ENCODE measurements at regions not wholly inside any gene's neighbourhood (a gene's known extent, or its start where the extent isn't known, plus 50 kb on each side); places are given as distances from the start of the nearest gene placed in this dataset.
"Not testable (repeated sequence)": the region's sequence is repeated elsewhere in the genome, so short reads cannot be mapped to it uniquely, and the experiment has no call there.

- DNase-seq (ENCODE audit: low read depth in 2 of 2): no peak
Observed at GRCh38 chr3:177705976-177706823, 508.9 kb upstream of the TBL1XR1 start.

GRCh38 chr3:177709470-177709869 is 512.2 kb upstream of the TBL1XR1 start:
- not testable (repeated sequence) for DNase-seq (ENCODE audit: low read depth in 2 of 2)

- no peak for DNase-seq (ENCODE audit: low read depth in 2 of 2)
Observed at GRCh38 chr3:177710506-177710905, 513.2 kb upstream of the TBL1XR1 start.

GRCh38 chr3:177711637-177712036 is 514.4 kb upstream of the TBL1XR1 start:
- no peak for DNase-seq (ENCODE audit: low read depth in 2 of 2)

GRCh38 chr3:177713928-177714900 is 516.9 kb upstream of the TBL1XR1 start:
- DNase-seq (ENCODE audit: low read depth in 2 of 2): no peak

- DNase-seq (ENCODE audit: low read depth in 2 of 2): no peak
Observed at GRCh38 chr3:177714945-177715344, 517.7 kb upstream of the TBL1XR1 start.

- no peak for DNase-seq (ENCODE audit: low read depth in 2 of 2)
Observed at GRCh38 chr3:177715980-177716379, 518.7 kb upstream of the TBL1XR1 start.

GRCh38 chr3:177720927-177721326 is 523.6 kb upstream of the TBL1XR1 start:
- DNase-seq (ENCODE audit: low read depth in 2 of 2): not testable (repeated sequence)

- DNase-seq (ENCODE audit: low read depth in 2 of 2): no peak
Observed at GRCh38 chr3:177721864-177722785, 524.8 kb upstream of the TBL1XR1 start.

GRCh38 chr3:177724020-177724638 is 526.8 kb upstream of the TBL1XR1 start:
- no peak for DNase-seq (ENCODE audit: low read depth in 2 of 2)

GRCh38 chr3:177725165-177725564 is 527.9 kb upstream of the TBL1XR1 start:
- no peak for DNase-seq (ENCODE audit: low read depth in 2 of 2)

GRCh38 chr3:177726807-177727206 is 529.5 kb upstream of the TBL1XR1 start:
- no peak for DNase-seq (ENCODE audit: low read depth in 2 of 2)

GRCh38 chr3:177729956-177730681 is 532.8 kb upstream of the TBL1XR1 start:
- DNase-seq (ENCODE audit: low read depth in 2 of 2): no peak

- DNase-seq (ENCODE audit: low read depth in 2 of 2): no peak
Observed at GRCh38 chr3:177730814-177731213, 533.5 kb upstream of the TBL1XR1 start.

- DNase-seq (ENCODE audit: low read depth in 2 of 2): no peak
Observed at GRCh38 chr3:177731644-177732268, 534.5 kb upstream of the TBL1XR1 start.

- DNase-seq (ENCODE audit: low read depth in 2 of 2): no peak
Observed at GRCh38 chr3:177733233-177733632, 536.0 kb upstream of the TBL1XR1 start.

GRCh38 chr3:177733936-177734335 is 536.7 kb upstream of the TBL1XR1 start:
- no peak for DNase-seq (ENCODE audit: low read depth in 2 of 2)

- no peak for DNase-seq (ENCODE audit: low read depth in 2 of 2)
Observed at GRCh38 chr3:177735431-177735830, 538.1 kb upstream of the TBL1XR1 start.

- no peak for DNase-seq (ENCODE audit: low read depth in 2 of 2)
Observed at GRCh38 chr3:177739461-177739860, 542.2 kb upstream of the TBL1XR1 start.

- no peak for DNase-seq (ENCODE audit: low read depth in 2 of 2)
Observed at GRCh38 chr3:177740254-177740653, 543.0 kb upstream of the TBL1XR1 start.
